B cell (primary cell): ENCODE measurements at regions not wholly inside any gene's neighbourhood (a gene's known extent, or its start where the extent isn't known, plus 50 kb on each side); places are given as distances from the start of the nearest gene placed in this dataset.
"Not testable (repeated sequence)": the region's sequence is repeated elsewhere in the genome, so short reads cannot be mapped to it uniquely, and the experiment has no call there.

Experiments
- EZH2 ChIP-seq: IDR thresholded peaks from 2 replicates; pipeline ENCODE4 v1.6.1; 2012; ENCODE audit warnings: borderline replicate concordance, low read depth, mild to moderate bottlenecking, moderate library complexity, low read length; ENCODE audit not compliant: insufficient read depth, poor library complexity, severe bottlenecking
- TF ChIP-seq, protein P1 (sequence below): fragments of 200-600 bp; IDR thresholded peaks from one replicate; pipeline ENCODE4 v1.8.0; 2022; ENCODE audit warnings: antibody characterized with exemption, mild to moderate bottlenecking

DNA sequence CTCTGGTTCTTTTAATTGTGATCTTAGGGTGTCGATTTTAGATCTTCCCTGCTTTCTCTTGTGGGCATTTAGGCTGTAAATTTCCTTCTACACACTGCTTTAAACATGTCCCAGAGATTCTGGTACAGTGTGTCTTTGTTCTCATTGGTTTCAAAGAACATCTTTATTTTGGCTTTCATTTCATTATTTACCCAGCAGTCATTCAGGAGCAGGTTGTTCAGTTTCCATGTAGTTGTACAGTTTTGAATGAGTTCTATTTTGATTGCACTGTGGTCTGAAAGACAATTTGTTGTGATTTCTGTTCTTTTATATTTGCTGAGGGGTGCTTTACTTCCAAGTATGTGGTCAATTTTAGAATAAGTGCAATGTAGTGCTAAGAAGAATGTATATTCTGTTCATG lies 423.8 kb downstream of the PIK3C3 start:
- TF ChIP-seq, protein P1, sequence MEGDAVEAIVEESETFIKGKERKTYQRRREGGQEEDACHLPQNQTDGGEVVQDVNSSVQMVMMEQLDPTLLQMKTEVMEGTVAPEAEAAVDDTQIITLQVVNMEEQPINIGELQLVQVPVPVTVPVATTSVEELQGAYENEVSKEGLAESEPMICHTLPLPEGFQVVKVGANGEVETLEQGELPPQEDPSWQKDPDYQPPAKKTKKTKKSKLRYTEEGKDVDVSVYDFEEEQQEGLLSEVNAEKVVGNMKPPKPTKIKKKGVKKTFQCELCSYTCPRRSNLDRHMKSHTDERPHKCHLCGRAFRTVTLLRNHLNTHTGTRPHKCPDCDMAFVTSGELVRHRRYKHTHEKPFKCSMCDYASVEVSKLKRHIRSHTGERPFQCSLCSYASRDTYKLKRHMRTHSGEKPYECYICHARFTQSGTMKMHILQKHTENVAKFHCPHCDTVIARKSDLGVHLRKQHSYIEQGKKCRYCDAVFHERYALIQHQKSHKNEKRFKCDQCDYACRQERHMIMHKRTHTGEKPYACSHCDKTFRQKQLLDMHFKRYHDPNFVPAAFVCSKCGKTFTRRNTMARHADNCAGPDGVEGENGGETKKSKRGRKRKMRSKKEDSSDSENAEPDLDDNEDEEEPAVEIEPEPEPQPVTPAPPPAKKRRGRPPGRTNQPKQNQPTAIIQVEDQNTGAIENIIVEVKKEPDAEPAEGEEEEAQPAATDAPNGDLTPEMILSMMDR: not testable (repeated sequence)
- not testable (repeated sequence) for TF ChIP-seq EZH2
